ENCODE measurements at regions not wholly inside any gene's neighbourhood (a gene's known extent, or its start where the extent isn't known, plus 50 kb on each side); places are given as distances from the start of the nearest gene placed in this dataset.

GRCh38 chr5:5981562-5981961 is 396.8 kb downstream of the MED10 start:
- DNase-seq, result no peak

- no peak for DNase-seq
These were observed 397.8 kb downstream of the MED10 start for GRCh38 chr5:5980538-5980895.

DNA sequence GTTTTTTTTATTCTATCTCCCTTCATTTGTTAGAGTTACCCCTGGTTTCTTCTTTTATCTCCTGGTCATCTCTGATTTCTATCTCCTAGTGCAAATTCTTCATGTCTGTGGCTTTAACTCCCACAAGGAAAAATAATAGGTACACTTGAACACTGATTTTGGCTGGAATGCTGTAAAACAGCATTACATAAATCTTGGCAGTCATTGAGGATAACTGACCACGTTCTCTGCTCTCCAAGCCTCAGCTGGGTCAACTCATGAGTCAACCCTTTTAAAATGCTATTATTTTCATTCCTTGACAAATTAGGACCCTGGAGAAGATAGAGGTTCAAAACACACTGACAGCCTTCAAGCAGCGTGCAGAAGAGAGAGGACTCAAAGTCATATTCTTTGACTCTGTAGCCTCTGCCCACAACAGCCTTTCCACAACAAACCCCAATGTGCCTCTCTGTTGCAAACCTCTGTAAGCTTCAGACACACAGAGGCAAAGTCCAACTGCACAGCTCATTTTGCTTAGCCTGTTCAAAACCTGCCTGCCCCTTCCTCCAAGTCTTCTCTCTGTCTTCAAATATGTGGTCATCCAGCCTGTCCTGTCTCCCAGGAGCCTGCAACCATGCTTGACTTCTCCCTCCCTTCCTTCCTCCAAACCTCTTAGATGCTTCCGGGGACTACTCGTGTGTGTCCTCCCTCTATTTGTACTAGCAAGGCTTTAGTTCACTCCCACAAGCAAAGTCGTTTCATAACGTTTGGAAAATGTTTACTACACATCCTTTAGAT is 398.4 kb downstream of the MED10 start:
- DNase-seq, result no peak

DNA sequence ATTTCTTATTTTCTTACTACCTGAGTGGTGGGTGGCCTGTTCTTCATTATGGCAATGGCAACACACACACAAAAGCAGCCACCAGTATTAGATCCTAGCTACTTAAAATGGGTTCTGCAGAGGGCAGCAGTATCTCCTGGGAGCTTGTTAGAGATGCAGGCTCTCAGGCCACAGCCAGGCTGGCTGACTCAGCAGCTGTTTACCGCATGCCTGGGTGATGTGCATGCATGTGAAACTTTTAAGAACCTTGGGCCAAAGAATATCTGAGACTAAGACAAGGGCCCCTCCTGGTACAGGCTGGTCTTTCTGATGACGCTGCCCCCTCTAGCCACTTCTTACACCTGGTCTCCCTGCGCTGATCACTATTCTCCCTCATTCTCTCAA is 399.0 kb downstream of the MED10 start:
- DNase-seq, result no peak

DNA sequence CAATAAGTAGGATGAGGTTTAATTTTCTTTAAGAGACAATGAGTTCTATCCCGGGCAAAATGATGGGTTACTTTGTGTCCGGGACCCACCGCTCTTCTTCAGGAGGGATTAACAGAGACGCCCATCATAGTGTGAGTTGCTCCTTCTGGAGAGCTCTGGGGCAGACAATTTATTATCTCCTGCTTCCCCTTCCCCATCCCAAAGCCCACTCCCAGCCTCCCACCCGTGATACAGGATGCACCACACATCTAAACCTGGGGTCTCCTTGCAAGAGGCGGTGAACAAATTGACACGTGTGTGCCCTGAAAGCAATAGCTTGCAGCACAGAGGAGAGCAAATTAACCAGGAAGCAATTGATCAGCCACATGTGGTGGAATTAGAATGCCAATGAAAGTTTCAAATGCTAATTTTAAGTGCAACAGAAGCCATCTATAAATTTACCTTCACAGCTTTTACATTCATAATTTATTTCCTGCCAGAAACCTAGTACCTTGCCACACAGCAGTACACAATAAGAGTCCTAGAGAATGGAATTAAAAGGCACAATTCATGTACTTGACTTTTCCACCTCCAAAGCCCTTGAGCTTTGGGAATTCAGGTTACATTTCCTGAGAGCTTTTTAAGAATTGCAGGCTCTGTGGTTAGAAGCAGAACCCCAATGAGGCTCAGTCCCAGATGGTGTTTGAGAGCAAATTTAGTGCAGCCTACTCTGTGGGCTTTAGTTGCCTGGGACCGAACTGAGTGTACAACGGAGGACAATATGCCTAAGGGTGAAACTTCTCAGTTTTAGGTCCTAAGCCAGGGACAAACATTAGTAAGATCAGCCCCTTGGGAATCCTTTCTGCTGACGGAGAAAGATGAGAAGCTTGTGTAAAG is 399.6 kb downstream of the MED10 start:
- no peak for DNase-seq

DNA sequence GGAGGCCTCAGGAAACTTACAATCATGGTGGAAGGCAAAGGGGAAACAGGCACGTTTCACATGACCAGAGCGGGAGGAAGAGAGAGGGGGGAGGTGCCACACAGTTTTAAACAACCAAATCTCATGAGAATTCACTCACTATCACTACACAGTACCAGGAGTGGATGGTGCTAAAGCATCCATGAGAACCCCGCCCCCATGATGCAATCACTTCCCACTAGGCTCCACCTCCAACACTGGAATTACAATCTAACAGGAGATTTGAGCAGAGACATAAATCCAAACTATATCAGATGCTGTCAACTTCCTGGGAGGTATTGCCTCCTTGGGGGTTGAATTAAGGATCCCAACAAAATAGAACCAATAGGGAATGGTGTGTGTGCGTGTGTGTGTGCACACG is 407.1 kb downstream of the MED10 start:
- no peak for DNase-seq

DNA sequence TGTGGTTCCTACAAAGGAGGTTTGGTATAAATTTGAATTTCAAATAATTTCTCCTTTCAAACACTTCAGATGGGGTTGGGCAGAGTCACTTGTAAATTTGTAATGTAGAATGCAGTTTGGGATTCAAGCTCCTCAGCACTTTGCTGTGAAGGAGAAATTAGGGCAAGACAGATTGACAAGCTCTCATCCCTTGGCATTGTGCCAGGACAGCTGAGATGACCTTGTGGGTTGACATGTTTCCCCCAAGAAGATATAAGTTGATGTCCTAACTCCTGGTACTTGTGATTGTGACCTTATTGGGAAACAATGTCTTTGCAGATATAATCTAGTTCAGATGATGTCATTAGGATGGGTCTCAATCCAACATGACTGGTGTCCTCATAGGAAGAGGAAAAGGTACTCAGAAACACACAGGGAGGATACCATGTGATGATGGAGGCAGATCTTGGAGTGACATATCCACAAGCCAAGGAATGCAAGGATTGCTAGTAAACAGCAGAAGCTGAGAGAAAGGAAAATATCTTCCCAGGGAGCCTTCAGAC is 408.3 kb downstream of the MED10 start:
- no peak for DNase-seq

DNA sequence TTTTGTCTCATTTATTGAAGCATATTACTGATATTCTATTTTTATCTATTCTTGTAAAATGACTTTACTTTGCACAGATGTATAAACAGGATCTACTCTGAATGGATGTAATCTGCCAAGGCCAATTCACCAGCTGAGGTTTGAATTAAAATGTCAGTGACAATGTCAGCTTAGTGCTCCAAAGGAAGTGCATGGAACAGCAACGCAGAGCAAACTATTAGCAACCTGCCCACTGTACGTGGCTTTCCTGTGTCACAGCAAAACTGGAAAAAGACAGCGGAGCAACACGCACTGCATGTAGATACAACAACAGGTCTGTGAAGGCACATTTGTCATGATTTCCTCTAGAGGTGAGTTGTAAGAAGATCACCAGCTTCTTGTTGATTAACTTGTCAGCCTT is 409.4 kb downstream of the MED10 start:
- DNase-seq, result no peak

DNA sequence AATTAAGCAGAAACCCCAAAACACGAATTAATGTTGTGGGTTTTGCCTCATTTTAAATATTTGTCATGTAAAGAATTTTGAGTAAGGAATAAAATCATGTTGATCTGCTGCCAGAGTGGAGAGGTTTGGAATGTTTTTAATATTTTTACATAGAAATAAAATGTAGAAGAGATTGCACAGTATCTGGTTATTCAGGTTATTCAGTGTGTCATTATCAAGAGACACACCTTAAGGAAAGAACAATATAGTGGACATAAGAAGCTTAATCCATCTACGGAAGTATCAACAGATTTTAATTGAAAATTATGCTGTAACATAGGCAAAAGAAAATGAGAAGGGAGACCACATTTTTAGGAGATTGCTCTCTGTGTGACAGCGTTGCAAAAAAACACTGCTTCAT is 410.4 kb downstream of the MED10 start:
- no peak for DNase-seq

- no peak for DNase-seq
These were observed 411.0 kb downstream of the MED10 start for GRCh38 chr5:5967373-5967772.

GRCh38 chr5:5965132-5965531 is 413.2 kb downstream of the MED10 start:
- DNase-seq, result no peak

DNA sequence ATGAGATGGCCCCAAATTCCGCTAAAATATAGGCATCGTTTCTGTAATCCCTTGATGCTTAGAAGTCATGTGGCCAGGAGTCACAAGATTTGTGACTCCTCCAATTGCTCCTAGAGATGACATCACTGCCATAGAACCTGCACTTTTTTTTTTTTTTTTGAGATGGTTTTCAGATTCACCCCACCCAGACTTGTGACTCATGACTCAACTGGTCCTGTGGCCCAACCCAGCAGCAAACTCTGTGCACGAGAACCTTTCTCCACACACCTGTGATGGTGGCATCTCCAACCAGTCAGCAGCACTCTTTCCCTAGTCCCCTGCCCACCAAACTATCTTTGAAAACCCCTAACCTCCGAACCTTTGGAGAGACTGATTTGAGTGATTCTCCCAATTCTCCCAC is 414.0 kb downstream of the MED10 start:
- no peak for DNase-seq

DNA sequence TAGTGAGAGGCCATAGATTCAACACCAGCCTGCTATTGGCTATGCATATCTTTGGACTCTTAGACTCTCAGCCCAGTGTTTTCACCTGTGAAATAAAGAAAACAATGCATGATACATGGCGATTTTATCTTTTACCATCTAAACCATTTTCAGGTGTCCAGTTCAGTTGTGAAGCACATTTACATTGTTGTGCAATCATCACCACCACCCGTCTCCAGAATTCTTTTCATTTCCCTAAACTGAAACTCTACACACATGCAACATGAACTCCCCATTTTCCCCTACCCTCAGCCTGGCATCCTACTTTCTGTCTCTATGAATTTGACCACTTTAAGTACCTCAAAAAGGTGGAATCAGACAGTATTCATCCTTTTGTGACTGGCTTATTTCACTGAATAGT is 420.6 kb downstream of the MED10 start:
- no peak for DNase-seq

- DNase-seq, result no peak
These were observed 424.1 kb downstream of the MED10 start for GRCh38 chr5:5954275-5954598.

DNA sequence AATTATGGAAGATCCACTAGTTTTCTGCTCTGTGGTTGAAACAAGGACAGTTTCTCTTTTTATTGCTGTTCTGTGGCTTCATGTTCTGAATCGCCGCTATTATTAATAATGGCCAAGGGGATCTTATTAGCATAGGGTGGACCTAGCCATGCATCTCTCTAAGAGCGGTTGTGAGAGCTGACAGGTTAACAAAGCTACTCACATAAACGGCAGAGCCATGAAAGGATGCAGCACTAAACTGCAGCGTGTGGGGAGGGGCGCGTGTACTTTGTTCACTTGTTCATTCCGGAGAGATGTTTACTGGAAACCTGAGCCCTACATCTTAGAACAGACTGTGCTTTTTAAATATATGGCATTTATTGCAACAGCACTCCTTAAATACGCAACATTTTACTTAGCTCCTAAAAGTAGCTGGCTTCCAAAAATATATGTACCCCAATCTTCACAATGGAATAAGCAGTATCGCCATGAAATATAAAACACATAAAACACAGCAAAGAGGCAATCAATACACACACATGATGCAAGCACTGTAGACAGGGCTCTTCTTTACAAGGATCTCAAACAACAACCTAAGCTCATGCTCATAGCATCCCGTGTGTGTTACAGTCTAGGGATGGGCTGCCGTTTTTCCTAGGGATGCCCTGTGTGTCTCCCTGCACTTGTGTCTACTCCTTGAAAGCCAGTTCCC is 424.6 kb downstream of the MED10 start:
- DNase-seq, result no peak

- DNase-seq, result no peak
These were observed 426.4 kb downstream of the MED10 start for GRCh38 chr5:5951953-5952352.

DNA sequence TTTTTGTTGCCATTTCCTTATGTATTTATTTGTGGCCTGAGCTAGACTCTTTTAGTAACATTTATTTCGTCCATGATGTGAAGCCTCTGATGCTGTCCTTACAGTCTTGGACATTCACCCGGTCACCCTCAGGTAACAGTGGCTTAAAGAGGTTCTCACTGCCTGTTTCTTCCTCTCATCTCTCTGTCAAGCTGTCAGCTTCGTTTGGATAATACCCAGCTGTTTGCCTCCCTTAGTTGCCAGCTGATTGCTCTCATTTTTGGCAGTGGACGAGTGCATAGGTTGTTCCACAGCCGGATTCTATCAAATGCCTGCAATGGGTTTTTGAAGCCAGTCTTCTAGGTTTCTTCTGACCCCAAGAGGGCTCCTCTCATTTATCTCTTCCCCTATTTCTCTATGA is 427.7 kb downstream of the MED10 start:
- DNase-seq, result no peak

DNA sequence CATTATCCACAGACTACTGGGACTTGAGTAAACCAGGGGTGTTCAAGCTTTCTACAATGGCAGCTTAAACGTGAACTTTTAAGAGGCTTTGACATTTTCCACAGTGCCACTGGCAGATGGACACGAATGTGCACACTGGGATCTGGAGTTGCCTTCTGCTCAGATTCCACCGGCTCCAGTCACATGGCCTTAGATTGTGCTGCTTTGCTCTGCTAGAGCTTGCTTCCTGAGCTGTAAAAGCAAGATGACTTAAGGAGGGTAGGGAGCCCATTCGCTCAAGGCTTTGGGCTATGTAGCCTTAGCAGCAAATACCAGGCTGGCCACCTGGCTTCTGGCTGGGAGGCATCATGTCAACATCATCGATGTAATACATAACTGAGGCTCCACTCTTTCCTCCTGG is 436.9 kb downstream of the MED10 start:
- DNase-seq, result no peak

DNA sequence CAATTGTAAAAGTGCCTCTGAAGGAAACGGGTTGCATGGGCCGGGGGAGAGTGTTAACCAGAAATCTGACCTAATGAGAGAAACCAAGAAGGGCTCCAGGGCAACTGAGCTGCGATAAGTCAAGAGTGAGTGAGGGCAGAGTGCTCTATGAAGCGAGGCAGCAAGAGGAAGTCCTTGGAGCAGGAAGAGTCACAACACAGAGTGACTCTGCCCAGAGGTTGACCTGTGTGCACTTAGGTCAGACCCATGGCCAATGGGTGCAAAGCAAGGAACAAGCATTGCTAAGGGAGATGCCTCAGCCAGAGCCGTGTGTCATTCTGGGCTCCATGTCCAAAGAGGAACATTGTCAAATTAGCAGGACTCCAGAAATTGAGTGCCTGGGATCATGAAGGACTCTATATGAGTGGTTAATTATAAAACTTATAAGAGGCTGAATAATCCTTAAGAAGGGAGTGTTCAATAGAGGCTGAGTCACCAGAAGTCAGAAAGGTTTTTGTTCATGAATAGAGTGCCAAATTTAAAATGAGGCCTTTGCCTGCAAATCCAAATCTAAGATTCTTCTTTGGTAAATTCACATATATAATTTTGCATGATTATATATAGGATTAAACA is 438.5 kb downstream of the MED10 start:
- DNase-seq, result no peak

GRCh38 chr5:5933651-5934050 is 444.7 kb downstream of the MED10 start:
- no peak for DNase-seq

GRCh38 chr5:5932824-5933223 is 445.5 kb downstream of the MED10 start:
- no peak for DNase-seq

GRCh38 chr5:5930561-5930960 is 447.8 kb downstream of the MED10 start:
- no peak for DNase-seq

DNA sequence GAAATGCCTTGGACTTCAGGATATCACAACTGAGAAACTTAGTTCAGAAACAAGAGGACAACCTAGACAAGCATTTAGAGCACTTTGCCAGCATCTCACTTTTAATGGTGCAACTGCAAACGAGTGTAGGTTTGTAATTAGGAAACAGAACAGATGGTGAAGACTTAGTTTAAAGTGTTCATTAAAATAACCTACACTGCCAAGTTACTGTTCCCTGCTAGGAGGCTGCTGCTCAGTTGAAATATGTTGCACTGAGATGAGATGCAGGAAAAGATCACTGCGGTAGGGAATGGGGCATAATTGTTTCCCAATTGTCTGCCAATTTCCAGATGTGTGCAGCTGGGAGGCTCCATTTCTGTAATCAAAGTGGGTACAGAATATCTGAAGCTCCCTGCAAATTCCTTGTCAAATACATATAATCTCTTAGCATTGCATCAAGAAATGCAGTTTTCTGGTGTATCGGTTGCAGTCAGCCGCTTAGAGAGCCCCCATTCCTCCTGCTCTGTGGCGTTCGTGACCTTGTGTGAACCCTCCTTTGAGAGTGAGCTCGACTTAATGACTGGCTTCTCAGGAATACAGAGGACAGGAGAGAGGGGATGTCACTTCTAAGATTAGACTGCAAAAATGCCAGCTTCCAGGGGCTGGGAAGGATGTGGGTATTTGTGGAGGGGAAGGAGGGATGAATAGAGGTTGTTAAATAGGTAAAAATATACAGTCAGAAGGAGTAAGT is 448.9 kb downstream of the MED10 start:
- DNase-seq, result no peak
